OCI-LY7 (cell line): ENCODE measurements at regions not wholly inside any gene's neighbourhood (a gene's known extent, or its start where the extent isn't known, plus 50 kb on each side); places are given as distances from the start of the nearest gene placed in this dataset.

ENCODE experiments used
- BruUV-seq: library from RNA; stranded (reverse); fragments of 400-500 nt; replicated peaks from 2 replicates; lab custom pipeline; 2021; lab: Mats Ljungman, UMichigan
- CTCF ChIA-PET: fragments of 300-600 bp; sonication (Branson Sonifier 250); formaldehyde crosslinking; loops from one replicate; lab custom pipeline; 2022; ENCODE audit warnings: antibody characterized with exemption; ENCODE audit not compliant: unreplicated experiment; lab: Charles Lee
- POLR2A ChIA-PET: fragments of 300-600 bp; sonication (Branson Sonifier 250); formaldehyde crosslinking; loops from one replicate; lab custom pipeline; 2022; ENCODE audit warnings: antibody characterized with exemption; lab: Charles Lee
- DNase-seq: peaks from one replicate; pipeline ENCODE4 v3.0.0-alpha.2; 2015; ENCODE audit warnings: low spot score
- H2AFZ ChIP-seq: fragments of 200-600 bp; sonication (generic), shearing (Covaris generic); 2 replicates; pipeline ENCODE4 v1.6.1; 2014; ENCODE audit warnings: mild to moderate bottlenecking, antibody characterized with exemption, low read length, moderate library complexity
- H3K27ac ChIP-seq: fragments of 200-600 bp; sonication (generic); 2 replicates; pipeline ENCODE4 v1.5.1; 2014; ENCODE audit warnings: mixed run types, low read depth, mild to moderate bottlenecking, moderate library complexity, low read length, inconsistent platforms; ENCODE audit not compliant: poor library complexity, severe bottlenecking
- H3K36me3 ChIP-seq: fragments of 200-600 bp; sonication (generic); 2 replicates; pipeline ENCODE4 v1.6.1; 2014; ENCODE audit warnings: mild to moderate bottlenecking, antibody characterized with exemption, low read length, moderate library complexity, mixed read lengths; ENCODE audit not compliant: insufficient read depth
- H3K4me1 ChIP-seq: fragments of 200-600 bp; sonication (generic); 2 replicates; pipeline ENCODE4 v1.5.1; 2014; ENCODE audit warnings: mild to moderate bottlenecking, low read length; ENCODE audit not compliant: insufficient read depth, poor library complexity, severe bottlenecking
- H3K4me2 ChIP-seq: fragments of 200-600 bp; sonication (generic); 2 replicates; pipeline ENCODE4 v1.6.1; 2014; ENCODE audit warnings: mild to moderate bottlenecking, low read length
- H3K4me3 ChIP-seq: fragments of 200-600 bp; sonication (generic); 2 replicates; pipeline ENCODE4 v1.5.1; 2014; ENCODE audit warnings: mild to moderate bottlenecking, low read depth, low read length; ENCODE audit not compliant: poor library complexity, severe bottlenecking
- H3K79me2 ChIP-seq: fragments of 200-600 bp; sonication (generic); 2 replicates; pipeline ENCODE4 v1.6.1; 2016; ENCODE audit warnings: low read depth, mild to moderate bottlenecking, low read length, moderate library complexity, mixed read lengths; ENCODE audit not compliant: insufficient read depth
- H3K9me2 ChIP-seq: fragments of 200-600 bp; sonication (generic); 2 replicates; pipeline ENCODE4 v1.6.1; 2016; ENCODE audit warnings: mild to moderate bottlenecking, low read length, mixed read lengths; ENCODE audit not compliant: insufficient read depth
- H3K9me3 ChIP-seq: fragments of 200-600 bp; sonication (generic); 2 replicates; pipeline ENCODE4 v1.6.1; 2014; ENCODE audit warnings: mild to moderate bottlenecking, mixed run types, low read length, mixed read lengths
- H4K20me1 ChIP-seq: fragments of 200-600 bp; sonication (generic); 2 replicates; pipeline ENCODE4 v1.6.1; 2014; ENCODE audit warnings: mild to moderate bottlenecking, antibody characterized with exemption, low read length, moderate library complexity, mixed read lengths; ENCODE audit not compliant: insufficient read depth
- EZH2phosphoT487 ChIP-seq: fragments of 200-600 bp; sonication (generic); IDR thresholded peaks from 2 replicates; pipeline ENCODE4 v1.6.1; 2018; ENCODE audit warnings: low read depth, borderline replicate concordance, mild to moderate bottlenecking, mixed run types, antibody characterized with exemption, low read length, moderate library complexity, mixed read lengths
- intact Hi-C: fragments of 100-400 bp; cut with micrococcal nuclease; formaldehyde crosslinking; loops from one replicate; pipeline ENCODE4 v1.10.0; 2022; ENCODE audit not compliant: unreplicated experiment
- TF ChIP-seq, protein P1 (sequence below): fragments of 200-600 bp; sonication (generic); conservative IDR thresholded peaks from 2 replicates; pipeline ENCODE4 v1.5.1; 2014; ENCODE audit warnings: mild to moderate bottlenecking, antibody characterized with exemption, low read length, moderate library complexity, mixed read lengths

DNA sequence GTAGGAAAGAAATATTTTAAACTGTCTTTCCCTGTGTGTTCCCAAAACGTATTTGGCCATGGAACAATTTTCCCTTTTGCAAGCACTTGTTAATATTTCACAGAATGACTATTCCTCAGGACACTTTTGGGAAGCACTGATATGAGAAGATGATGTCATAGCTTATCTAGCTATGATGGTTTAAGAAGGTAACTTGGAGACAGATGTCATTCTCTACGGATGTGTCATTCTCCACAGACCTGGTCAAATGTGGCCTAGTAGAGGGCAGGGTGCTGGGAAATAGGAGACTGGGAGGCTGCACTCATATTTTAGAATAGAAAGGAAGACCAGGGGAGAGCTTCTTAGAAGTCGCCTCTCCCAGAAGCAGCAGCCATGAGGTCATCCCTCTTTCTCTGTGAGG lies 220.7 kb upstream of the GLI3 start:
- Histone ChIP-seq H3K79me2 (no peaks in the 10 kb centered on the region), H3K9me3 (no peaks in the 10 kb centered on the region), H3K9me2 (no peaks in the 10 kb centered on the region), H4K20me1 (no peaks in the 10 kb centered on the region), H2AFZ (no peak overlapping the region), H3K27ac (no peak overlapping the region), H3K4me1 (no peaks in the 10 kb centered on the region), H3K4me2 (no peak overlapping the region), H3K4me3 (no peak overlapping the region), H3K36me3 (no peaks in the 10 kb centered on the region)
- no peak for DNase-seq
- no TSS peak for BruUV-seq
- ChIA-PET POLR2A (no interaction called here), CTCF (no interaction called here)
- intact Hi-C loops = no loop called here
- TF ChIP-seq, protein P1, sequence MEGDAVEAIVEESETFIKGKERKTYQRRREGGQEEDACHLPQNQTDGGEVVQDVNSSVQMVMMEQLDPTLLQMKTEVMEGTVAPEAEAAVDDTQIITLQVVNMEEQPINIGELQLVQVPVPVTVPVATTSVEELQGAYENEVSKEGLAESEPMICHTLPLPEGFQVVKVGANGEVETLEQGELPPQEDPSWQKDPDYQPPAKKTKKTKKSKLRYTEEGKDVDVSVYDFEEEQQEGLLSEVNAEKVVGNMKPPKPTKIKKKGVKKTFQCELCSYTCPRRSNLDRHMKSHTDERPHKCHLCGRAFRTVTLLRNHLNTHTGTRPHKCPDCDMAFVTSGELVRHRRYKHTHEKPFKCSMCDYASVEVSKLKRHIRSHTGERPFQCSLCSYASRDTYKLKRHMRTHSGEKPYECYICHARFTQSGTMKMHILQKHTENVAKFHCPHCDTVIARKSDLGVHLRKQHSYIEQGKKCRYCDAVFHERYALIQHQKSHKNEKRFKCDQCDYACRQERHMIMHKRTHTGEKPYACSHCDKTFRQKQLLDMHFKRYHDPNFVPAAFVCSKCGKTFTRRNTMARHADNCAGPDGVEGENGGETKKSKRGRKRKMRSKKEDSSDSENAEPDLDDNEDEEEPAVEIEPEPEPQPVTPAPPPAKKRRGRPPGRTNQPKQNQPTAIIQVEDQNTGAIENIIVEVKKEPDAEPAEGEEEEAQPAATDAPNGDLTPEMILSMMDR = no peak
- no peak for TF ChIP-seq EZH2phosphoT487

DNA sequence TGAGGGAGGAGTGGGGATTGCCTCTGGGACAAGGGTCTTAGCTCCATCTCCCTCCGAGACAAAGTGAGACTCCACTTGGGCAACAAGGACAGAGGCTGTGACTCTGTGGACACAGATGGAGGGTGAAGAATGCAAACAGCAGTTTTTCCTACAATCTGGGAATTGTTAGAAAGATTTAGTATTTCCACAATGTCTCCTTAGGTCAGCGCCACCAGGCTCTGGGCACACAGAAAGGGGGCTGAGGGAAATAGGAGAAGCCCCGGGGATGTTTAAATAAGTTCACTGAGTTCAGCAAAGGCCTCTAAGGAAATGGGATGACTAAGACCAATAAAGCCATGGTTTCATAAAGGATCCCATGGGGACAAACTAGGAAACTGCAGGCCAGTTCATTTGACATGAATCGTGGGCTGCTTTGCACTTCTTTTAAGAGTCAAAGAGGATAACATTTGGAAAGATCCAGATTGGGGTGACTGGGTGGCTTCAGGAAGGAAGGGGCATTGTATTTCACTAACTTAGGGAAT lies 219.8 kb upstream of the GLI3 start:
- TF ChIP-seq EZH2phosphoT487 = no peak
- intact Hi-C loops = no loop called here
- CTCF ChIA-PET = no interaction called here

DNA sequence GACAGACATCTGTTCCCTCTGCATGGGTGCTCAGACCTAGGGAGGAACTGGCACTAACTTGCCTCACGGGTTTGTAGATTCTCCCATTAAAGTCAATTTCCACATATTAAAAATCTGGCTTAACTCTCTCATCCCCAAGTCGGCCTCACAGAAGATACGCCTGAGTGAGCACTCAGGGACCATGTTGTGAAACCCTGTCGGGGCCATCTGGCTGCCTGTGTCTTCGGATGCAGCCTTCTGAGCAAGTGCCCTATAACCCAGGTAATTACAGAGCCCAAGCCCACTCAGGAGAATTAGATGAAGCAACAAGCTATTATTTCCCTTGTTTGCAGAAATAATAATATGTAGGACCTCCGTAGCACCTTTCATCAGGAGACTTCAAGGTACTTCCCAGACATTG lies 219.3 kb upstream of the GLI3 start:
- ChIA-PET CTCF (no interaction called here), POLR2A (interaction anchor here (0.6 kb wide), 1 partner anchor 114 kb away, joined by 4 read pairs; no protein-coding TSS in a partner anchor)

More for the DNA sequence above, 219.8 kb upstream of the GLI3 start:
- POLR2A ChIA-PET = interaction anchor here (0.6 kb wide), 1 partner anchor 113 kb away, joined by 4 read pairs; no protein-coding TSS in a partner anchor
- H3K9me2 ChIP-seq = no peaks in the 10 kb centered on the region
- DNase-seq = no peak
- H3K79me2 ChIP-seq = no peaks in the 10 kb centered on the region
- H3K4me1 ChIP-seq = no peaks in the 10 kb centered on the region
- BruUV-seq = no TSS peak
- H3K9me3 ChIP-seq = no peaks in the 10 kb centered on the region
- H3K4me2 ChIP-seq = no peak overlapping the region
- no peak overlapping the region for H3K4me3 ChIP-seq
- H2AFZ ChIP-seq = no peak overlapping the region
- no peaks in the 10 kb centered on the region for H4K20me1 ChIP-seq
- H3K27ac ChIP-seq = no peak overlapping the region
- H3K36me3 ChIP-seq = no peaks in the 10 kb centered on the region

More for the DNA sequence above, 219.3 kb upstream of the GLI3 start:
- H3K4me3 ChIP-seq = no peak overlapping the region
- H3K79me2 ChIP-seq = no peaks in the 10 kb centered on the region
- intact Hi-C loops = no loop called here
- no TSS peak for BruUV-seq
- TF ChIP-seq, protein P1 = no peak
- no peak for TF ChIP-seq EZH2phosphoT487
- no peaks in the 10 kb centered on the region for H3K9me3 ChIP-seq
- H2AFZ ChIP-seq = no peak overlapping the region
- no peak for DNase-seq
- no peak overlapping the region for H3K4me2 ChIP-seq
- no peaks in the 10 kb centered on the region for H4K20me1 ChIP-seq
- H3K27ac ChIP-seq = no peak overlapping the region
- H3K36me3 ChIP-seq = no peaks in the 10 kb centered on the region
- H3K9me2 ChIP-seq = no peaks in the 10 kb centered on the region
- no peaks in the 10 kb centered on the region for H3K4me1 ChIP-seq
